GM18517 (cell line): ENCODE measurements at regions not wholly inside any gene's neighbourhood (a gene's known extent, or its start where the extent isn't known, plus 50 kb on each side); places are given as distances from the start of the nearest gene placed in this dataset.
"Not testable (repeated sequence)": the region's sequence is repeated elsewhere in the genome, so short reads cannot be mapped to it uniquely, and the experiment has no call there.

Source experiments
- ATAC-seq: cut with Tn5 transposase; IDR thresholded peaks from one replicate; pipeline ENCODE4 v1.9.1; 2021; ENCODE audit warnings: mild to moderate bottlenecking, moderate library complexity; ENCODE audit not compliant: unreplicated experiment

GRCh38 chr3:174536319-174536718 lies 322.8 kb upstream of the NAALADL2 start:
- ATAC-seq, result no peak

GRCh38 chr3:174538151-174538550 lies 321.0 kb upstream of the NAALADL2 start:
- ATAC-seq, result no peak

- ATAC-seq, result no peak
These were observed 318.8 kb upstream of the NAALADL2 start for GRCh38 chr3:174540116-174540908.

- ATAC-seq, result no peak
These were observed 317.3 kb upstream of the NAALADL2 start for GRCh38 chr3:174541708-174542315.

GRCh38 chr3:174547801-174548435 lies 311.2 kb upstream of the NAALADL2 start:
- ATAC-seq, result no peak

- no peak for ATAC-seq
These were observed 310.1 kb upstream of the NAALADL2 start for GRCh38 chr3:174548841-174549623.

- no peak for ATAC-seq
These were observed 277.6 kb upstream of the NAALADL2 start for GRCh38 chr3:174581558-174581957.

- ATAC-seq, result no peak
These were observed 275.7 kb upstream of the NAALADL2 start for GRCh38 chr3:174583396-174583795.

GRCh38 chr3:174587137-174587536 lies 272.0 kb upstream of the NAALADL2 start:
- not testable (repeated sequence) for ATAC-seq

GRCh38 chr3:174596447-174596982 lies 262.6 kb upstream of the NAALADL2 start:
- no peak for ATAC-seq

- ATAC-seq, result no peak
These were observed 260.2 kb upstream of the NAALADL2 start for GRCh38 chr3:174598885-174599439.

- ATAC-seq, result no peak
These were observed 246.0 kb upstream of the NAALADL2 start for GRCh38 chr3:174613173-174613572.

- ATAC-seq, result no peak
These were observed 245.1 kb upstream of the NAALADL2 start for GRCh38 chr3:174614036-174614435.

GRCh38 chr3:174618368-174619080 lies 240.6 kb upstream of the NAALADL2 start:
- no peak for ATAC-seq

GRCh38 chr3:174619239-174619638 lies 239.9 kb upstream of the NAALADL2 start:
- ATAC-seq, result no peak

- ATAC-seq, result no peak
These were observed 239.0 kb upstream of the NAALADL2 start for GRCh38 chr3:174620138-174620537.

GRCh38 chr3:174620855-174621472 lies 238.2 kb upstream of the NAALADL2 start:
- no peak for ATAC-seq

- ATAC-seq, result no peak
These were observed 225.8 kb upstream of the NAALADL2 start for GRCh38 chr3:174633342-174633741.

- ATAC-seq, result no peak
These were observed 222.7 kb upstream of the NAALADL2 start for GRCh38 chr3:174636451-174636850.

- ATAC-seq, result no peak
These were observed 219.7 kb upstream of the NAALADL2 start for GRCh38 chr3:174639406-174639805.
